Anterior cingulate cortex (tissue), 58 donors: ENCODE measurements at regions not wholly inside any gene's neighbourhood (a gene's known extent, or its start where the extent isn't known, plus 50 kb on each side); places are given as distances from the start of the nearest gene placed in this dataset.

Experiments used
- DNase-seq, 58 donors: peaks; one replicate each; lab custom pipeline; 2025; lab: John Stamatoyannopoulos, UW

- no peak for DNase-seq
These were observed 1175.4 kb upstream of the TENM4 start for GRCh38 chr11:80616070-80616800.

GRCh38 chr11:80613655-80614054 lies 1172.8 kb upstream of the TENM4 start:
- DNase-seq, result no peak

GRCh38 chr11:80610516-80610915 lies 1169.7 kb upstream of the TENM4 start:
- no peak for DNase-seq

GRCh38 chr11:80603472-80603871 lies 1162.6 kb upstream of the TENM4 start:
- no peak for DNase-seq

- DNase-seq, result no peak
These were observed 1158.1 kb upstream of the TENM4 start for GRCh38 chr11:80598905-80599304.

GRCh38 chr11:80596291-80596810 lies 1155.5 kb upstream of the TENM4 start:
- no peak for DNase-seq

- no peak for DNase-seq
These were observed 1154.2 kb upstream of the TENM4 start for GRCh38 chr11:80595011-80595410.

- DNase-seq, result peak in 28 of 58 donors; percentile 0 to 73 (median 18)
These were observed 1153.0 kb upstream of the TENM4 start for GRCh38 chr11:80593648-80594374.

- DNase-seq, result no peak
These were observed 1151.7 kb upstream of the TENM4 start for GRCh38 chr11:80592546-80592945.

GRCh38 chr11:80587906-80588305 lies 1147.1 kb upstream of the TENM4 start:
- DNase-seq, result no peak

GRCh38 chr11:80586464-80586863 lies 1145.6 kb upstream of the TENM4 start:
- DNase-seq, result no peak

GRCh38 chr11:80584661-80585060 lies 1143.8 kb upstream of the TENM4 start:
- DNase-seq, result no peak

- DNase-seq, result no peak
These were observed 1129.0 kb upstream of the TENM4 start for GRCh38 chr11:80569832-80570231.

- DNase-seq, result no peak
These were observed 1124.4 kb upstream of the TENM4 start for GRCh38 chr11:80565231-80565630.

- DNase-seq, result no peak
These were observed 1121.8 kb upstream of the TENM4 start for GRCh38 chr11:80562523-80563125.

GRCh38 chr11:80559942-80560341 lies 1119.1 kb upstream of the TENM4 start:
- DNase-seq, result no peak

GRCh38 chr11:80553565-80553964 lies 1112.7 kb upstream of the TENM4 start:
- DNase-seq, result no peak

GRCh38 chr11:80542704-80543103 lies 1101.9 kb upstream of the TENM4 start:
- DNase-seq, result no peak

GRCh38 chr11:80538040-80538439 lies 1097.2 kb upstream of the TENM4 start:
- DNase-seq, result no peak

GRCh38 chr11:80533463-80533862 lies 1092.6 kb upstream of the TENM4 start:
- no peak for DNase-seq

- DNase-seq, result no peak
These were observed 1091.9 kb upstream of the TENM4 start for GRCh38 chr11:80532633-80533232.
